ENCODE measurements at regions not wholly inside any gene's neighbourhood (a gene's known extent, or its start where the extent isn't known, plus 50 kb on each side); places are given as distances from the start of the nearest gene placed in this dataset.

GRCh38 chr15:94059013-94059587 lies 172.3 kb upstream of the MCTP2 start:
- TF ChIP-seq RAD21 (IDR thresholded peaks at IDR 0.05; ENCODE audit: insufficient read depth, low read depth, low read length) (no peak), CTCF (IDR thresholded peaks at IDR 0.05 in 2 of 3, conservative IDR thresholded peaks at IDR 0.05 in 1 of 3; ENCODE audit: control insufficient read depth in 2 of 3, extremely low read depth in 1 of 3, insufficient read depth in 1 of 3, low read depth in 3 of 3, low read length in 3 of 3) (no peak)

Data from GM12878 (cell line).